Heart right ventricle (tissue), 16 donors: ENCODE measurements at regions not wholly inside any gene's neighbourhood (a gene's known extent, or its start where the extent isn't known, plus 50 kb on each side); places are given as distances from the start of the nearest gene placed in this dataset.

Experiments used
- ATAC-seq, 8 donors: fragments of 200-7000 bp; cut with Tn5 transposase; one replicate each; pipeline ENCODE4 v1.9.1; 2020; ENCODE audit warnings: mild to moderate bottlenecking in 8 of 8, moderate library complexity in 8 of 8, moderate number of reproducible peaks in 1 of 8
- DNase-seq, 2 donors: peaks; one replicate each; pipeline ENCODE4 v3.0.0-alpha.2; 2020
- H3K27ac ChIP-seq, 10 donors: fragments of 200-600 bp; sonication (generic) in 2 of 10; one replicate each; pipeline versions ENCODE4 v1.5.0 to v1.8.0; 2020 to 2022; ENCODE audit warnings: mild to moderate bottlenecking in 3 of 10
- H3K27me3 ChIP-seq, 7 donors: fragments of 200-600 bp; one replicate each; pipeline ENCODE4 v1.8.0; 2021 to 2022; ENCODE audit warnings: mild to moderate bottlenecking in 2 of 7
- H3K36me3 ChIP-seq, 9 donors: fragments of 200-600 bp; sonication (generic) in 1 of 9; one replicate each; pipeline versions ENCODE4 v1.5.0 to v1.8.0; 2020 to 2022; ENCODE audit warnings: mild to moderate bottlenecking in 2 of 9
- H3K4me1 ChIP-seq, 9 donors: fragments of 200-600 bp; sonication (generic) in 1 of 9; one replicate each; pipeline versions ENCODE4 v1.5.0 to v1.8.0; 2020 to 2022; ENCODE audit warnings: mild to moderate bottlenecking in 4 of 9
- H3K4me3 ChIP-seq, 10 donors: fragments of 200-600 bp; sonication (generic) in 2 of 10; one replicate each; pipeline versions ENCODE4 v1.5.0 to v1.8.0; 2020 to 2022; ENCODE audit warnings: mild to moderate bottlenecking in 7 of 10, moderate library complexity in 2 of 10
- H3K9me3 ChIP-seq, 11 donors: fragments of 200-600 bp in 10 of 11; sonication (generic) in 2 of 11; one replicate each; pipeline versions ENCODE4 v1.5.0 to v1.8.0; 2013 to 2022; ENCODE audit warnings: mild to moderate bottlenecking in 2 of 11, control low read depth in 1 of 11, moderate library complexity in 1 of 11
- WGBS, 2 donors: extraction: QIAGEN DNeasy Blood & Tissue Kit; methylation state at CpG; one replicate each; pipeline ENCODE4 v1.1.7; 2013; ENCODE audit warnings: inconsistent platforms in 1 of 2; 5-methylcytosine and 5-hydroxymethylcytosine counted together
- intact Hi-C, 10 donors: fragments of 100-400 bp; cut with DNase I; formaldehyde crosslinking; loops; one replicate each; pipeline versions ENCODE4 v1.11.1 to v1.14.2; 2022
- TF ChIP-seq, protein P1 (sequence below), 9 donors: fragments of 200-600 bp; sonication (generic) in 2 of 9; IDR thresholded peaks; one replicate each; pipeline versions ENCODE4 v1.5.0 to v1.8.0; 2021 to 2022; ENCODE audit warnings: antibody characterized with exemption in 9 of 9, mild to moderate bottlenecking in 5 of 9, moderate library complexity in 1 of 9
- donor health status: Arrhythmogenic right ventricular cardiomyopathy.
- donor health status: ischemic (EF 13 %, LVEDD 7.1; RV severe dilation, severe dysfunction).
- donor health status: healthy with polysubstance abuse.
- donor health status: DM: no; HTN: yes; CAD: no.
- donor health status: DM: no; HTN: no; CAD: no.
- donor health status: ischemic (EF 25% LVEDD 6.9; RV normal size, moderate dysfunction).
- donor health status: ischemic (EF 25% LVEDD 5.7; RV mildly dilated, moderate dysfunction).
- donor health status: healthy.
- donor health status: DM: yes; HTN: yes; CAD: no.
- donor health status: Ischemic cardiomyopathy.
- donor health status: ischemic (EF 35%, LVEDD 5.7; RV mildly dilated, moderate dysfunction).
- donor health status: nonischemic (EF 11% LVEDD 7.7; RV severe dilation, severe dysfunction).
- donor health status: DM: yes; HTN: yes; CAD: no.
- donor health status: PGD.
- donor health status: ischemic (EF 29% LVEDD 5.4; RV normal size, mild dysfunction).
- donor health status: nonischemic (EF 23%, LVEDD 6.1; RV moderate dilation, normal function).

DNA sequence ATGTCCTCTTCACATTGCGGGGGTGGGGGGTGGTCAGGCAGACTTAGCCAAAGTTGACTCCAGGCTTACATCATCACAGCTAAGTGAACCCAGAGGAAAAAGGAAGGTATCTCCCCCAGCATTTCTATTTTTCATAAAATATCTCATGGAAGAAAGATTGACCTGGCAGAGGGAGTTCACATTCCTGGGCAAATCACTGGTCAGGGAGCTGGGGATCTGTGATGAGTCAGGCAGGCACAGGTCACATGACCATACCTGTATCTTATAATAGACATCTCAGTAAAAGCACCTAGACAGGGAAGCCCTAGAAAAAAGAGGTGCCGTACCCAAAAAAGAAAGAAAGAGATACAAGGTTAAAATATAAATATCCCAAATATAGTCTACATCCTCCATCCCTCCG, 57.3 kb upstream of the WWC1 start:
- ATAC-seq (no peak), DNase-seq (no peak)
- no peaks in the 10 kb centered on the region for H3K27me3 ChIP-seq
- H3K36me3 ChIP-seq, result peaks cover 0 to 2% (median 0%) of the 10 kb centered on the region in 9 donors
- no peak overlapping the region for H3K27ac ChIP-seq
- H3K4me1 ChIP-seq, result peaks cover 0 to 27% (median 0%) of the 10 kb centered on the region in 9 donors
- intact Hi-C loops, result no loop called here
- WGBS, 2 donors, result 83 to 84% methylated on average over 3 of the region's 3 CpGs
- no peak overlapping the region for H3K4me3 ChIP-seq
- TF ChIP-seq, protein P1, sequence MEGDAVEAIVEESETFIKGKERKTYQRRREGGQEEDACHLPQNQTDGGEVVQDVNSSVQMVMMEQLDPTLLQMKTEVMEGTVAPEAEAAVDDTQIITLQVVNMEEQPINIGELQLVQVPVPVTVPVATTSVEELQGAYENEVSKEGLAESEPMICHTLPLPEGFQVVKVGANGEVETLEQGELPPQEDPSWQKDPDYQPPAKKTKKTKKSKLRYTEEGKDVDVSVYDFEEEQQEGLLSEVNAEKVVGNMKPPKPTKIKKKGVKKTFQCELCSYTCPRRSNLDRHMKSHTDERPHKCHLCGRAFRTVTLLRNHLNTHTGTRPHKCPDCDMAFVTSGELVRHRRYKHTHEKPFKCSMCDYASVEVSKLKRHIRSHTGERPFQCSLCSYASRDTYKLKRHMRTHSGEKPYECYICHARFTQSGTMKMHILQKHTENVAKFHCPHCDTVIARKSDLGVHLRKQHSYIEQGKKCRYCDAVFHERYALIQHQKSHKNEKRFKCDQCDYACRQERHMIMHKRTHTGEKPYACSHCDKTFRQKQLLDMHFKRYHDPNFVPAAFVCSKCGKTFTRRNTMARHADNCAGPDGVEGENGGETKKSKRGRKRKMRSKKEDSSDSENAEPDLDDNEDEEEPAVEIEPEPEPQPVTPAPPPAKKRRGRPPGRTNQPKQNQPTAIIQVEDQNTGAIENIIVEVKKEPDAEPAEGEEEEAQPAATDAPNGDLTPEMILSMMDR (IDR thresholded peaks at IDR 0.05), result no peak
- H3K9me3 ChIP-seq, result no peaks in the 10 kb centered on the region

DNA sequence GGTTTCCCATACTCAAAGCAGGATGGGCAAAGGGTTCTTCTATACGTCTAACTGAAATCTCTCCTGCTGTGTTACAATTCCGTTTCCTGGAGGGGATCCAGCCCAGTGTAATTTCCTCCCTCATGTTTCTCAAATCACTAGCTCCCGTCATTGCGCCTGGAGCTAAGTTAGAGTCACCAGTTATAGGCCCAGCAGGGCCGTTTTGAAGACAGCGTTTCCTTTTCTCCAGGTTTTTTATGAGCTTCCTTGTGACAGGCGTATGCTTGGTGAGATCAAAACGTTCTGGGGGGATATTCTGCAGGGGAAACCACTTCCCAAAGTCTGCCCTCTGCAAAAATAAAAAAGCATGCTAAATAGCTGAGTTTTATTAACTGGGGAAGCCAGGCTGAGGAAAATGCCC, 53.0 kb upstream of the WWC1 start:
- WGBS, 2 donors, result 54 to 65% methylated on average over 8 of the region's 8 CpGs
- DNase-seq, result no peak
- intact Hi-C loops, result no loop called here

DNA sequence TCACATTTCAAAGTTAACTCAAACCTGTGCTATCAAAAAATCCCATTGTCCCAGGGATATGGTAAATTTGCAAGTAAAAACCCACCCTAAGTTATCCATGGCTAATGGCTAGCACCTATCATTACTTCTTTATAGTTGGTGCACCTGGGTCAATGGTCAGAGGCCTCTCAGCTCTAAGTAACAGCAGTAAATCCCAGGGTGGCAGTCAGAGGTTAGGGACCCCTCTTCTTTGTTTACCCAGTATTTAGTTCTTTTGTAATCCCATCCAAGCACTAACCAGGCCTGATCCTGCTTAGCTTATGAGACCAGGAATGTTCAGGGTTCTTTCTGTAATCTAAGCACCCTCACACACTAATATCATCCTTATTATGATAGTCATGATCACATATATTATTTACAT, 52.1 kb upstream of the WWC1 start:
- intact Hi-C loops, result no loop called here
- TF ChIP-seq, protein P1 (IDR thresholded peaks at IDR 0.05), result no peak
- Histone ChIP-seq H3K27ac (no peak overlapping the region), H3K4me1 (peaks cover 0 to 1% (median 0%) of the 10 kb centered on the region in 9 donors), H3K4me3 (no peak overlapping the region), H3K27me3 (no peaks in the 10 kb centered on the region), H3K9me3 (no peaks in the 10 kb centered on the region), H3K36me3 (peaks cover 0 to 5% (median 0%) of the 10 kb centered on the region in 9 donors)
- DNase-seq (no peak), ATAC-seq (no peak)

More for the DNA sequence above, 53.0 kb upstream of the WWC1 start:
- ATAC-seq, result no peak
- no peaks in the 10 kb centered on the region for H3K27me3 ChIP-seq
- H3K4me1 ChIP-seq, result peaks cover 0 to 6% (median 0%) of the 10 kb centered on the region in 9 donors
- no peaks in the 10 kb centered on the region for H3K9me3 ChIP-seq
- no peak overlapping the region for H3K27ac ChIP-seq
- H3K4me3 ChIP-seq, result no peak overlapping the region
- TF ChIP-seq, protein P1 (IDR thresholded peaks at IDR 0.05), result no peak
- peaks cover 0 to 4% (median 0%) of the 10 kb centered on the region in 9 donors for H3K36me3 ChIP-seq
